Heart left ventricle (tissue), 16 donors: ENCODE measurements at regions not wholly inside any gene's neighbourhood (a gene's known extent, or its start where the extent isn't known, plus 50 kb on each side); places are given as distances from the start of the nearest gene placed in this dataset.

Experiments used
- ATAC-seq, 4 donors: fragments of 200-7000 bp; cut with Tn5 transposase; one replicate each; pipeline ENCODE4 v1.9.1; 2020 to 2022; ENCODE audit warnings: moderate library complexity in 4 of 4, mild to moderate bottlenecking in 3 of 4, moderate number of reproducible peaks in 1 of 4
- DNase-seq, 5 donors: peaks; one replicate each; pipeline ENCODE4 v3.0.0-alpha.2; 2020
- H3K27ac ChIP-seq, 12 donors: fragments of 200-600 bp; sonication (generic) in 4 of 12; one replicate each; pipeline versions ENCODE4 v1.5.0 to v1.8.0; 2016 to 2022; ENCODE audit warnings: mild to moderate bottlenecking in 2 of 12
- H3K27me3 ChIP-seq, 9 donors: fragments of 200-600 bp; sonication (generic) in 2 of 9; one replicate each; pipeline versions ENCODE4 v1.5.1 to v1.8.0; 2016 to 2022; ENCODE audit warnings: mild to moderate bottlenecking in 3 of 9
- H3K36me3 ChIP-seq, 9 donors: fragments of 200-600 bp; sonication (generic) in 2 of 9; one replicate each; pipeline versions ENCODE4 v1.5.0 to v1.8.0; 2018 to 2022; ENCODE audit warnings: mild to moderate bottlenecking in 2 of 9
- H3K4me1 ChIP-seq, 12 donors: fragments of 200-600 bp; sonication (generic) in 4 of 12; one replicate each; pipeline versions ENCODE4 v1.5.0 to v1.8.0; 2016 to 2022; ENCODE audit warnings: mild to moderate bottlenecking in 3 of 12
- H3K4me3 ChIP-seq, 12 donors: fragments of 200-600 bp; sonication (generic) in 4 of 12; one replicate each; pipeline versions ENCODE4 v1.5.0 to v1.8.0; 2017 to 2022; ENCODE audit warnings: mild to moderate bottlenecking in 9 of 12, moderate library complexity in 4 of 12
- H3K9me3 ChIP-seq, 12 donors: fragments of 200-600 bp; sonication (generic) in 4 of 12; one replicate each; pipeline versions ENCODE4 v1.5.0 to v1.8.0; 2016 to 2022; ENCODE audit warnings: mild to moderate bottlenecking in 1 of 12
- POLR2A ChIP-seq, 2 donors: fragments of 450-650 bp; IDR thresholded peaks; one replicate each; pipeline ENCODE4 v1.6.1; 2017; ENCODE audit warnings: antibody characterized with exemption in 2 of 2, mild to moderate bottlenecking in 2 of 2, moderate library complexity in 2 of 2
- WGBS, 4 donors: extraction: QIAGEN DNeasy Blood & Tissue Kit in 2 of 4; methylation state at CpG; one replicate each; pipeline versions ENCODE4 v1.1.5 to v1.1.7; 2013 to 2018; 5-methylcytosine and 5-hydroxymethylcytosine counted together
- intact Hi-C, 10 donors: fragments of 100-400 bp; cut with DNase I; formaldehyde crosslinking; loops; one replicate each; pipeline versions ENCODE4 v1.11.1 to v1.14.2; 2022
- TF ChIP-seq, protein P1 (sequence below), 12 donors: fragments of 200-600 bp; sonication (generic) in 4 of 12; IDR thresholded peaks; one replicate each; pipeline versions ENCODE4 v1.5.0 to v1.8.0; 2018 to 2022; ENCODE audit warnings: antibody characterized with exemption in 12 of 12, mild to moderate bottlenecking in 5 of 12
- donor health status: ischemic (EF 13 %, LVEDD 7.1; RV severe dilation, severe dysfunction).
- donor health status: healthy with polysubstance abuse.
- donor health status: DM: no; HTN: yes; CAD: no.
- donor health status: DM: no; HTN: no; CAD: no.
- donor health status: ischemic (EF 25% LVEDD 6.9; RV normal size, moderate dysfunction).
- donor health status: ischemic (EF 25% LVEDD 5.7; RV mildly dilated, moderate dysfunction).
- donor health status: healthy.
- donor health status: DM: yes; HTN: yes; CAD: no.
- donor health status: ischemic (EF 35%, LVEDD 5.7; RV mildly dilated, moderate dysfunction).
- donor health status: nonischemic (EF 11% LVEDD 7.7; RV severe dilation, severe dysfunction).
- donor health status: DM: yes; HTN: yes; CAD: no.
- donor health status: PGD.
- donor health status: ischemic (EF 29% LVEDD 5.4; RV normal size, mild dysfunction).
- donor health status: nonischemic (EF 23%, LVEDD 6.1; RV moderate dilation, normal function).

DNA sequence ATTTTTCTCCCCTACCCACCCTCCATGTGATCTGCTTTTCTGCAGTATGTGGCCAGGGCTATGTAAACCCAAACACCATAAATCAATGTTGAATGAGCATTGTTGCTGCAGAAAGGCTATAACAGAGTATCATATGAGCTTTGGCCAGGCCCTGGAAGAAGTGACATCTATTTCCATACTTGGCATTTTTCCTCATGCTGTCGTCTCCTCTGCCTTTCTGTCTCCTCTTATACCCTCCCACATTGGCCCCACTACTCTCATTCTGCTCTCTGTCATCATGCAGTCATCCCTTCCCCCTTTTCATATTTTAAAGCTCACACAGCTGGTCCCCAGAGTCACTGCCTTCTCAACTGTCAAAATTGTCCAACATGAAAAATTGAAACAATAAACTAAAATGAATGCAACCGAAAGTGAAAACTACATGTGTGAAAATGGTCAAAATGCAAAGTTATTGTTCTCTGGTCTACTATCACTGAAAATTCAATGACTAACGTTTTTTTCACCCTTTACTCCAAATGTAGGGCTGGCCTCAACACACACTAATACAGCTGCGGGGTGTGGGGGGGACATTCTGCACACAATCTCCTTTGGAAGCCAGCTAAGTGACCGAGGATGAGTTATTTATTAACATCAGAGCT, 290.7 kb upstream of the TMPO start:
- 41 to 54% (median 49%) methylated on average over 5 of the region's 5 CpGs for WGBS, 4 donors
- no peak for DNase-seq
- no peaks in the 10 kb centered on the region for H3K9me3 ChIP-seq
- no peaks in the 10 kb centered on the region for H3K36me3 ChIP-seq
- no peak for TF ChIP-seq POLR2A (IDR thresholded peaks at IDR 0.05)
- TF ChIP-seq, protein P1, sequence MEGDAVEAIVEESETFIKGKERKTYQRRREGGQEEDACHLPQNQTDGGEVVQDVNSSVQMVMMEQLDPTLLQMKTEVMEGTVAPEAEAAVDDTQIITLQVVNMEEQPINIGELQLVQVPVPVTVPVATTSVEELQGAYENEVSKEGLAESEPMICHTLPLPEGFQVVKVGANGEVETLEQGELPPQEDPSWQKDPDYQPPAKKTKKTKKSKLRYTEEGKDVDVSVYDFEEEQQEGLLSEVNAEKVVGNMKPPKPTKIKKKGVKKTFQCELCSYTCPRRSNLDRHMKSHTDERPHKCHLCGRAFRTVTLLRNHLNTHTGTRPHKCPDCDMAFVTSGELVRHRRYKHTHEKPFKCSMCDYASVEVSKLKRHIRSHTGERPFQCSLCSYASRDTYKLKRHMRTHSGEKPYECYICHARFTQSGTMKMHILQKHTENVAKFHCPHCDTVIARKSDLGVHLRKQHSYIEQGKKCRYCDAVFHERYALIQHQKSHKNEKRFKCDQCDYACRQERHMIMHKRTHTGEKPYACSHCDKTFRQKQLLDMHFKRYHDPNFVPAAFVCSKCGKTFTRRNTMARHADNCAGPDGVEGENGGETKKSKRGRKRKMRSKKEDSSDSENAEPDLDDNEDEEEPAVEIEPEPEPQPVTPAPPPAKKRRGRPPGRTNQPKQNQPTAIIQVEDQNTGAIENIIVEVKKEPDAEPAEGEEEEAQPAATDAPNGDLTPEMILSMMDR (IDR thresholded peaks at IDR 0.05), result no peak
- H3K27me3 ChIP-seq, result peaks cover 0 to 8% (median 0%) of the 10 kb centered on the region in 9 donors
- intact Hi-C loops, result no loop called here
- ATAC-seq, result no peak
- no peak overlapping the region for H3K4me3 ChIP-seq
- no peaks in the 10 kb centered on the region for H3K4me1 ChIP-seq
- no peak overlapping the region for H3K27ac ChIP-seq

DNA sequence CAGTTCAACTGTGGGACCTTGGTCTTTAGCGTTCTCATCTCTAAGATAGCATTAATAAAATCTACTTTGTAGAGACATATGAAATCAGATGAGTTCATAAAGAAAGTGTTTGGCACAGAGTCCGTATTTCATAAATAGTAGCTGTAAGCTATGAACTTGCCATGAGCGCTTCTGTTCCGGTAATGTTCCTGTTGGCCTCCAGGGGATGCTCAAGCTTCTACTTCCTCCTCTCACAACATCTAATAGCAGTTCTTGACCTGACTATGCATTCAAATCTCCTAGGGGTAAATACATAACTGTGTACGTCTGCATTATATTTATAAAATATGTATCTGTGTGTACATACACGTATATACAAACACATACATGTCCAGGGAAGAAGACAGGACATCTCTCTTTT, 288.2 kb upstream of the TMPO start:
- H3K4me1 ChIP-seq, result no peaks in the 10 kb centered on the region
- no peaks in the 10 kb centered on the region for H3K36me3 ChIP-seq
- intact Hi-C loops, result no loop called here
- no peak overlapping the region for H3K27ac ChIP-seq
- no peaks in the 10 kb centered on the region for H3K9me3 ChIP-seq
- no peaks in the 10 kb centered on the region for H3K27me3 ChIP-seq
- TF ChIP-seq, protein P1 (IDR thresholded peaks at IDR 0.05), result peak in 3 of 12 donors; percentile 6 to 28 (median 15)
- TF ChIP-seq POLR2A (IDR thresholded peaks at IDR 0.05), result no peak
- ATAC-seq (no peak), DNase-seq (no peak)
- WGBS, 4 donors, result 65 to 86% (median 72%) methylated on average over 6 of the region's 6 CpGs
- H3K4me3 ChIP-seq, result no peak overlapping the region

DNA sequence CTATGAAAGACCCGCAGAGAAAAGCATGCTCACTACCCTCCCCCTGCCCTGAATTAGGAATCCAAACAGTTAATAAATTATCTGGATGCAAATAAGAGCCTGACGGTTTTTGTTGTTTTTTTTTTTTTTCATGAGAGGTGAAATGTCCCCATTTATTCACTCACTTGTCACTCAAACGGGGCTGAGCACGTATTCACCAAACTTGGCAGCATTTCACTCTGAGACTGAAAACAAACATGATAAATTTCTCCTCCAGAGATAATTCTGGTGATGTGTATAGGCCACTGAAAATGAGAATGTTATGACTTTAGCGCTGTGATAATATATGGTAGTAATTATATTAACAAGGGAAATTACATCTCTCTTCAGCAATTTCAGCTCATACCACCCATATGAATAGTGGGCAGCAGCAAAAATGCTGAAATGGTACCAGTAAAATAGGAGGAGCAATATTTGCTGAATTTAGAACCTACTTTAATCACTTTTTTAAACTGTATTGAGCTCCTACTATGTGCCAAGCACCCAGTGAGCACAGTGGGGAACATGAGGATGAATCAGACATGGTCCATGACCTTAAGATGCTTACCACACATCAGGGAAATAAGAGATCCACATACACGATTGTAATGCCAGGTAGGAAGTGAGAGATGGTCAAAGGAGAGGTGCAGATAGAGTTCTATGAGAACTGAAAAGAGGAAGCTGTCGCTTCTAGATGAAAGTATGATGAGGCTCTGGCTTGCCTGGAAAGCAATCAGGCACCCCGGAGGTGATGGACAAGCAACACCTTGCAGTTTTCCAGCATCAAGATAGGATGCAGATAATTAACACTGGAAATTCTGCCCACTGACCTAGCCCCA, 286.5 kb upstream of the TMPO start:
- intact Hi-C loops, result no loop called here
- Histone ChIP-seq H3K4me3 (no peak overlapping the region), H3K36me3 (no peaks in the 10 kb centered on the region), H3K27me3 (no peaks in the 10 kb centered on the region), H3K4me1 (no peaks in the 10 kb centered on the region), H3K9me3 (no peaks in the 10 kb centered on the region), H3K27ac (no peak overlapping the region)
- 54 to 64% (median 60%) methylated on average over 8 of the region's 8 CpGs for WGBS, 4 donors
- TF ChIP-seq, protein P1 (IDR thresholded peaks at IDR 0.05), result no peak
- TF ChIP-seq POLR2A (IDR thresholded peaks at IDR 0.05), result no peak
- no peak for DNase-seq
- ATAC-seq, result no peak

DNA sequence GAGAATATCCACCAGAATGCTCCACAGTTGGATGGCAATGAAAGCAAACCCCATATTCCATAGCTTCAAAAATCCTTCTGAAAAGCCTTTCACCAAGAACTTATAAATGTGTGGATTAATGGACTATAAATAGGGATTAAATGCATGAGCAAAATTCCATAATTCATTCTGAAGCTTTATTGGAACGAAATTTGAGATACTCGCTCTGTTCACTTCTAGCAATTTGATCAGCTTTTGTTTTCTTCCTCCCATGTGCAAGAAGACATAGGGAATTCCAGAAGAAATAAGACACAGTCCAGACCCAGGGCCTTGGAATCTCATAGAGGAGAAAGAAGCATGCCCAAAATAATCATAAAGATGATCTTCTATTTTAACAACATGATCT, 285.9 kb upstream of the TMPO start:
- no peaks in the 10 kb centered on the region for H3K27me3 ChIP-seq
- no peak for TF ChIP-seq POLR2A (IDR thresholded peaks at IDR 0.05)
- TF ChIP-seq, protein P1 (IDR thresholded peaks at IDR 0.05), result no peak
- DNase-seq (no peak), ATAC-seq (no peak)
- no peaks in the 10 kb centered on the region for H3K36me3 ChIP-seq
- H3K9me3 ChIP-seq, result no peaks in the 10 kb centered on the region
- H3K4me1 ChIP-seq, result no peaks in the 10 kb centered on the region
- no peak overlapping the region for H3K27ac ChIP-seq
- no peak overlapping the region for H3K4me3 ChIP-seq
- intact Hi-C loops, result no loop called here
- WGBS, 4 donors, result 88 to 91% (median 89%) methylated on average over 2 of the region's 2 CpGs
